SU-DHL-6 (cell line): ENCODE measurements at regions not wholly inside any gene's neighbourhood (a gene's known extent, or its start where the extent isn't known, plus 50 kb on each side); places are given as distances from the start of the nearest gene placed in this dataset.

Experiments
- EZH2phosphoT487 ChIP-seq: fragments of 200-600 bp; sonication (generic), shearing (Covaris generic); conservative IDR thresholded peaks from 2 replicates; pipeline ENCODE4 v1.6.1; 2018; ENCODE audit warnings: mild to moderate bottlenecking, antibody characterized with exemption, low read length, moderate library complexity, mixed read lengths
- TF ChIP-seq, protein P1 (sequence below): fragments of 200-600 bp; sonication (generic); IDR thresholded peaks from one replicate; pipeline ENCODE4 v1.5.1; 2017; ENCODE audit warnings: antibody characterized with exemption, mild to moderate bottlenecking, low read length, moderate library complexity; ENCODE audit not compliant: insufficient read depth, poor library complexity, severe bottlenecking

DNA sequence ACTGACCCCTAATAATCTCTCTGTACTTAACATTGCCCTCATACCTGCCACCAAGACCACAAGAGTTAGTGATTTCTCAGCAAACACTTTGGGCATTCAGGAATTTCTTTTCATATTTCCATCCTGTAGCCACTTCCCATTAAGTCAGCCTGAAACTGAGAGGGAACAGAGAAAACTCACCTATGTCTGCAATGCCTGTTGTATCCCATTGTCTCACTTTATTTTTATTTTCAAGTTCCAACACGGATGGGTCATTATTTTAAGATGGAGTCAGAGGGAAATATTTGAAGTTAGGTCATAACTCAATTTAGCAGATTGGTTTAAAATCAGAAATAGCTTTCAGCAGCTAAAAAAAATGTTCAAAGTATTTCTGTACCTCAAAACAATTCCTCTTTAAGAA, 937.8 kb upstream of the CHORDC1 start:
- TF ChIP-seq, protein P1, sequence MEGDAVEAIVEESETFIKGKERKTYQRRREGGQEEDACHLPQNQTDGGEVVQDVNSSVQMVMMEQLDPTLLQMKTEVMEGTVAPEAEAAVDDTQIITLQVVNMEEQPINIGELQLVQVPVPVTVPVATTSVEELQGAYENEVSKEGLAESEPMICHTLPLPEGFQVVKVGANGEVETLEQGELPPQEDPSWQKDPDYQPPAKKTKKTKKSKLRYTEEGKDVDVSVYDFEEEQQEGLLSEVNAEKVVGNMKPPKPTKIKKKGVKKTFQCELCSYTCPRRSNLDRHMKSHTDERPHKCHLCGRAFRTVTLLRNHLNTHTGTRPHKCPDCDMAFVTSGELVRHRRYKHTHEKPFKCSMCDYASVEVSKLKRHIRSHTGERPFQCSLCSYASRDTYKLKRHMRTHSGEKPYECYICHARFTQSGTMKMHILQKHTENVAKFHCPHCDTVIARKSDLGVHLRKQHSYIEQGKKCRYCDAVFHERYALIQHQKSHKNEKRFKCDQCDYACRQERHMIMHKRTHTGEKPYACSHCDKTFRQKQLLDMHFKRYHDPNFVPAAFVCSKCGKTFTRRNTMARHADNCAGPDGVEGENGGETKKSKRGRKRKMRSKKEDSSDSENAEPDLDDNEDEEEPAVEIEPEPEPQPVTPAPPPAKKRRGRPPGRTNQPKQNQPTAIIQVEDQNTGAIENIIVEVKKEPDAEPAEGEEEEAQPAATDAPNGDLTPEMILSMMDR, result no peak
- no peak for TF ChIP-seq EZH2phosphoT487
